Coronary artery (tissue), 2 donors: ENCODE measurements at regions not wholly inside any gene's neighbourhood (a gene's known extent, or its start where the extent isn't known, plus 50 kb on each side); places are given as distances from the start of the nearest gene placed in this dataset.

ENCODE experiments used
- DNase-seq: peaks from one replicate; pipeline ENCODE4 v3.0.0-alpha.2; 2017; ENCODE audit warnings: low spot score
- H3K27ac ChIP-seq, 2 donors: fragments of 200-600 bp; sonication (generic); one replicate each; pipeline ENCODE4 v1.5.1; 2016 to 2019
- H3K4me3 ChIP-seq: fragments of 200-600 bp; sonication (generic); 2 replicates; pipeline ENCODE4 v1.5.1; 2016; ENCODE audit warnings: mild to moderate bottlenecking, moderate library complexity
- CTCF ChIP-seq: fragments of 200-600 bp; sonication (generic); IDR thresholded peaks from one replicate; pipeline ENCODE4 v1.5.1; 2019; ENCODE audit warnings: antibody characterized with exemption

GRCh38 chr15:96695426-96695825 lies 364.9 kb downstream of the NR2F2 start:
- DNase-seq = no peak
- Histone ChIP-seq H3K27ac (no peak overlapping the region), H3K4me3 (no peak overlapping the region)
- TF ChIP-seq CTCF = no peak

DNA sequence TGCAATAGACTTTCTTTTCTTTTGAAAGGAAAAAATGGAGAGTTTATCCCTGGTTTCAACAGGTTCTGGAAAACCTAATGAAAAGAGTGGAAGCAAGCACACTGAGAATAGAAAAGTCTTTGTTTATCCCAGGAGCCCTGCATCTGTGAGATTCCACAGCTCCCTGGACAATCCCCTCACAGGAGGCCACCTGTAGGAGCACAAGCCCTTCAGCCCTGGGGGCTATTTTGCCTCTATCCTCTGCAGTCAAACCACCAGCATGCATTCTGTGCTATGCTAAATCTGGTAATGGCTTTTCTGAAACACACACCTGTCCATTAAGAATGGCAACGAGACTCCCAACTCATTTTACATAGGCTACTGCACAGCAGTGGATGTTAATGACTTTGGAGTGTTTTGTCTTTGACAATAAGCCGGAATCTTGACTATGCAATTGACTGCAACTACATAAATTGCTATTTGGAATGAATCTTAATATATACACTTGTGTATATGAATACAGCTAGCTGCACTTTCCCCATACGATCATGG lies 369.4 kb downstream of the NR2F2 start:
- Histone ChIP-seq H3K27ac (no peak overlapping the region), H3K4me3 (no peak overlapping the region)
- no peak for TF ChIP-seq CTCF
- no peak for DNase-seq

DNA sequence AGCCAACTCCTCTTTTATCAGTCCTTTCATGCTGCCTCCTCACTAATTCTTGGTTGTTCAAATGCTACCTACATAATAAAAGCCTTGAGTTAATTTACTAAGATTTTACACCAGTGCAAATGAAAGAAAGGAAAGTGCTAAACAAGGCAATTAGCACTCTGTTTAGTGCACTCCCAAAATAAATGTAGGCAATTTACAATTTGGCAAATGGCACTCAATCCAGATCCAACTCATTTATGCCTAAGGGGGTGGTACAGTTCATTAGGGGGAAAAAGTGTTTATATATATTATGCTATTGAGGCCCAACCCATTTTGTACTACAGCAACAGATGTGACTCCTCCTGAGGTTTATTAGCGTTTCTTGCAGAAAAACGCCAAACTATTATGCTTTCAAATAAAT lies 370.1 kb downstream of the NR2F2 start:
- Histone ChIP-seq H3K27ac (no peak overlapping the region), H3K4me3 (no peak overlapping the region)
- no peak for DNase-seq
- TF ChIP-seq CTCF = no peak

DNA sequence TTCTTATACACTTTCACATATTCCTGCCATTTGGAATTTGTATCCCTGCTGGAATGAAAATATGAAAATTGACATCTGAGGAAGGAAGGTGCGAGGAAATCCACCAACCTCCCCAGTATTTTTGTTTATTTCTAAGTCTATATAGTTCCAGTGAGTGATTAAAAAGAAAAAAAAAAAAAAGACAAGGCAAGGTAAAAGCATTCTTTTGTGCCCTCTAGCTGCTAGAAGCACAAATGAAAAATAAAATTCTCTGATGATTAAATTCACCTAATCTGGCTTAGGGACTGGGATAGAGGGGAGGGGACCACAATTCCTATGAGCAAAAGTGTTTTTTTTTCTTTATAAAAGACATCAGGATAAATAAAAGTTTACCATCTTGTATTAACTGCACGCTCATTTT lies 370.9 kb downstream of the NR2F2 start:
- no peak overlapping the region for H3K27ac ChIP-seq
- TF ChIP-seq CTCF = no peak
- no peak for DNase-seq
- no peak overlapping the region for H3K4me3 ChIP-seq

DNA sequence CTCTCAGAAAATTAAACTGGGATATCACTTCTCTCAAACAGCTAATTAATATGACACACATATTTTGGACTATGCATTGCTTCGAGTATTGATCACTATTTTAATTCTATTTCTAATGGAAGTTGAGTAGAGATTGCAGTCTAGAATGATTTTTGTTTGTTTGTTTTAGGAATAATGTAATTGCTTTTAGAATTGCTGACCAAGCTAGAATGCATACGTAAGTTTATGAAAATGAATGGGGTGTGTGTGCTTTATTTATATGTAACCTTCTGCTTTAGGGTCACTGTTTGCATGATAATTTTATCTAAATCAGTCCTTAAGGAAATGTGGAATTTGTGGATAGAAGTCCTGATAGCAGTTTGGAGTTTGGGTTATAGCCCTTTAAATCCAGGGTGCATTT lies 371.4 kb downstream of the NR2F2 start:
- no peak for TF ChIP-seq CTCF
- no peak overlapping the region for H3K4me3 ChIP-seq
- H3K27ac ChIP-seq = no peak overlapping the region
- no peak for DNase-seq

DNA sequence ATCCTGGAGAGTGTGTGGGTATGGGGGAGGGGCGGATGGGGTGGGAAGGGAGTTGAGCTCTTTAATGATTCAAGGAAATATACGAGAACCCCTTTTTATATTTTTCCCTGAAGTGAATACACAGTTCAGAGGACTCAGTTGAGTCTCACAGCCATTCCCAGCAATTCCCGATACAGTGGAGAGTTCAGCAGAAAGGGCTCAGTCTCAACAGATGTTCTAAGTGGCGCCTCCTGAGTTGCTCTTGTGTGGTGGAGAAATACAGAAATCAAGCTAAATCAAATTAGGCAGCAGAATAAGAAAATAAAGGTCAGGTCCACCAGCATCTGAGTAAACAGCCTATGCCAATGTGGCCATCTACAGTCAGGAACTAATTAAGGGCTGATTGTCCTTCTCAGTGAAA lies 372.1 kb downstream of the NR2F2 start:
- no peak for TF ChIP-seq CTCF
- H3K27ac ChIP-seq = no peak overlapping the region
- no peak overlapping the region for H3K4me3 ChIP-seq
- no peak for DNase-seq

DNA sequence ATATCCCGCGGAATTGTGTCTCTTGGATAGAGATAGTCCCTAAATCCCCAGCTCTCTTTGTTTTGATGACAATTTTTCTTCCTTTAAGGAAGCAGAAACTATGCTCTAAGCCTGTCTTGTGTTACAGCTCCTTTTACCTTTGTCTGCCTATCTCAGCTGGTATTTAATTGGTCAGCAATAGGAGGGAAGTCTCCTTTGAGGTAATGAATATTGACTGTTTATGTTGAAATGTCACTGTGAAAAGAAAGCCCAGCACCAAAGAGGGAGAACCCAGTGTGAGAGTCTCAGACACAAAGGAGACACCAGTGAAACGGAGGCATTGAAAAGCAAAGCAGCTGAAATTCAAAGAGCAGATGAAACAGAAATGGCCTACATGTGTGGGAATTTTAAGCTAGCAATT lies 372.6 kb downstream of the NR2F2 start:
- no peak overlapping the region for H3K27ac ChIP-seq
- no peak for DNase-seq
- no peak overlapping the region for H3K4me3 ChIP-seq
- TF ChIP-seq CTCF = no peak
